ENCODE measurements at regions not wholly inside any gene's neighbourhood (a gene's known extent, or its start where the extent isn't known, plus 50 kb on each side); places are given as distances from the start of the nearest gene placed in this dataset.
"Not testable (repeated sequence)": the region's sequence is repeated elsewhere in the genome, so short reads cannot be mapped to it uniquely, and the experiment has no call there.

DNA sequence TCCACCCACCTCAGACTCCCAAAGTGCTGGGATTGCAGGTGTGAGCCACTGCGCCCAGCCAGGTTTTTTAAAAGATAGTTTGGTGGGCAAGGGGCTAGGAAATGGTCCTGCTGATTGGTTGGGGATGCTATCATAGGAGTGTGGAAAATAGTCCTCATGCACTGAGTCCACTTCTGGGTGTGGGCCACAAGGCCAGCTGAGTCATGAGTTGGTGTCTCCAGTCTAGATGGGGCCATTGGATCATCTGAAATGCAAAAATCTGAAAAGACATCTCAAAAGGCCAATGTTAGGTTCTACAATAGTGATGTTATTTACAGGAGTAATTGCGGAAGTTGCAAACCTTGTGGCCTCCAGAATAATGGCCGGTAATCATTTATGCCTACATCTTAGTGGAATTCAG lies 221.1 kb downstream of the ZNF674 start (continued):
- TF ChIP-seq ZC3H11A (IDR thresholded peaks at IDR 0.05) (no peak), MYC (IDR thresholded peaks at IDR 0.05; ENCODE audit: borderline replicate concordance, low read length) (no peak), RAD21 (conservative IDR thresholded peaks at IDR 0.05 in 1 of 2, IDR thresholded peaks at IDR 0.05 in 1 of 2) (no peak), HEYL (CRISPR knock-in tag; IDR thresholded peaks at IDR 0.05) (no peak), RARB (CRISPR knock-in tag; IDR thresholded peaks at IDR 0.05) (no peak), CHD2 (IDR thresholded peaks at IDR 0.05; ENCODE audit: low read length, partially characterized antibody) (no peak), HOXB13 (CRISPR knock-in tag; IDR thresholded peaks at IDR 0.05; ENCODE audit: low read depth) (no peak), FOSL2 (IDR thresholded peaks at IDR 0.05) (no peak), FOSL2 (CRISPR knock-in tag; IDR thresholded peaks at IDR 0.05) (no peak)

DNA sequence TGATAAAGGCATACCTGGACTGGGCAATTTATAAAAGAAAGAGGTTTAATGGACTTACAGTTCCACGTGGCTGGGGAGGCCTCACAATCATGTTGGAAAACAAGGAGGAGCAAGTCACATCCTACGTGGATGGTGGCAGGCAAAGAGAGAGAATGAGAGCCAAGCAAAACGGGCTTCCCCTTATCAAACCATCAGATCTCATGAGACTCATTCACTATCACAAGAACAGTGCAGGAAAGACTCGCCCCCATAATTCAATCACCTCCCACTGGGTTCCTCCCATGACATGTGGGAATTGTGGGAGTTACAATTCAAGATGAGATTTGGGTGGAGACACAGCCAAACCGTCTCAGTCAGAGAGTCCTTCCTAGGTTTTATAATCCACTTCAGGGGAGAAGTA lies 222.3 kb downstream of the ZNF674 start:
- CTCF ChIA-PET = interaction anchor here (3.7 kb wide), 1 partner anchor 53 kb away, joined by 18 read pairs; no protein-coding TSS in a partner anchor
- FAIRE-seq; POLR2A ChIA-PET; DNase-seq (ENCODE audit: low read depth in 1 of 2, low spot score in 1 of 2); H3K4me2 ChIP-seq; ATAC-seq; H3K9me3 ChIP-seq; H3K4me3 ChIP-seq: not testable (repeated sequence)
- 73% methylated on average over 5 of the region's 5 CpGs for WGBS (ENCODE audit: missing lambda C conversion rate)
- H3K4me1 ChIP-seq = peaks cover 74% of the 10 kb centered on the region
- H3K27ac ChIP-seq = peak overlapping the region; percentile 93 to 99

DNA sequence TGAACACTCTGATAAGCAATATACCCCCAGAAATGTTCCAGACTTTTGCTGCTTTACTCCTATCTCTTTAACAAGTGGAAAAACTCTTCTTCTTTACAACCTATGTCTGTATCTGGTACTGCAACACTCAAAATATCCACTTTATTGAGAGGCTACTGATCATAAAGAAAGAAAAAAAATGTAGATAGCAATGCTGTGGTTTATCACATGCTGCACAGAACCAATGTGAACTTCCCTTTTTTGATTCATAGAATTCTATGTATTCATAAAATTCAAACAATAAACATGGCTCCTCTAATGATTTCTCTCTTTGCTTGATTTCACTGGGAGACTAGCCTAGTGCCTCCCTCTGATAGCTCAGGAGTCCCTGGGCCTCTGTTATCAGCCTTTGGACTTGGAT lies 223.5 kb downstream of the ZNF674 start:
- ATAC-seq (no peak), FAIRE-seq (peak; percentile 54)
- peaks cover 83% of the 10 kb centered on the region for H3K4me1 ChIP-seq

More for the DNA sequence above, 223.5 kb downstream of the ZNF674 start:
- DNase-seq (ENCODE audit: low read depth in 1 of 2, low spot score in 1 of 2) = no peak
- ChIA-PET POLR2A (no interaction called here), CTCF (interaction anchor here (2.7 kb wide), 1 partner anchor 55 kb away, joined by 15 read pairs; no protein-coding TSS in a partner anchor)
- TF ChIP-seq MAZ (IDR thresholded peaks at IDR 0.05; ENCODE audit: borderline replicate concordance, low read depth, low read length) (no peak), FOSB (CRISPR knock-in tag; IDR thresholded peaks at IDR 0.05) (no peak), TFCP2L1 (CRISPR knock-in tag; IDR thresholded peaks at IDR 0.05) (no peak), BHLHE40 (IDR thresholded peaks at IDR 0.05; ENCODE audit: low read depth, low read length) (no peak), RAD21 (conservative IDR thresholded peaks at IDR 0.05 in 1 of 2, IDR thresholded peaks at IDR 0.05 in 1 of 2) (no peak), HEYL (CRISPR knock-in tag; IDR thresholded peaks at IDR 0.05) (no peak), RCOR1 (IDR thresholded peaks at IDR 0.05; ENCODE audit: low read depth, low read length) (no peak), EHMT2 (IDR thresholded peaks at IDR 0.05; ENCODE audit: low read depth) (no peak)
- TF ChIP-seq, protein P1, sequence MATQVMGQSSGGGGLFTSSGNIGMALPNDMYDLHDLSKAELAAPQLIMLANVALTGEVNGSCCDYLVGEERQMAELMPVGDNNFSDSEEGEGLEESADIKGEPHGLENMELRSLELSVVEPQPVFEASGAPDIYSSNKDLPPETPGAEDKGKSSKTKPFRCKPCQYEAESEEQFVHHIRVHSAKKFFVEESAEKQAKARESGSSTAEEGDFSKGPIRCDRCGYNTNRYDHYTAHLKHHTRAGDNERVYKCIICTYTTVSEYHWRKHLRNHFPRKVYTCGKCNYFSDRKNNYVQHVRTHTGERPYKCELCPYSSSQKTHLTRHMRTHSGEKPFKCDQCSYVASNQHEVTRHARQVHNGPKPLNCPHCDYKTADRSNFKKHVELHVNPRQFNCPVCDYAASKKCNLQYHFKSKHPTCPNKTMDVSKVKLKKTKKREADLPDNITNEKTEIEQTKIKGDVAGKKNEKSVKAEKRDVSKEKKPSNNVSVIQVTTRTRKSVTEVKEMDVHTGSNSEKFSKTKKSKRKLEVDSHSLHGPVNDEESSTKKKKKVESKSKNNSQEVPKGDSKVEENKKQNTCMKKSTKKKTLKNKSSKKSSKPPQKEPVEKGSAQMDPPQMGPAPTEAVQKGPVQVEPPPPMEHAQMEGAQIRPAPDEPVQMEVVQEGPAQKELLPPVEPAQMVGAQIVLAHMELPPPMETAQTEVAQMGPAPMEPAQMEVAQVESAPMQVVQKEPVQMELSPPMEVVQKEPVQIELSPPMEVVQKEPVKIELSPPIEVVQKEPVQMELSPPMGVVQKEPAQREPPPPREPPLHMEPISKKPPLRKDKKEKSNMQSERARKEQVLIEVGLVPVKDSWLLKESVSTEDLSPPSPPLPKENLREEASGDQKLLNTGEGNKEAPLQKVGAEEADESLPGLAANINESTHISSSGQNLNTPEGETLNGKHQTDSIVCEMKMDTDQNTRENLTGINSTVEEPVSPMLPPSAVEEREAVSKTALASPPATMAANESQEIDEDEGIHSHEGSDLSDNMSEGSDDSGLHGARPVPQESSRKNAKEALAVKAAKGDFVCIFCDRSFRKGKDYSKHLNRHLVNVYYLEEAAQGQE (IDR thresholded peaks at IDR 0.05) = no peak
- TF ChIP-seq, protein P2, sequence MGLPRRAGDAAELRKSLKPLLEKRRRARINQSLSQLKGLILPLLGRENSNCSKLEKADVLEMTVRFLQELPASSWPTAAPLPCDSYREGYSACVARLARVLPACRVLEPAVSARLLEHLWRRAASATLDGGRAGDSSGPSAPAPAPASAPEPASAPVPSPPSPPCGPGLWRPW (IDR thresholded peaks at IDR 0.05) = no peak
- TF ChIP-seq, protein P3, sequence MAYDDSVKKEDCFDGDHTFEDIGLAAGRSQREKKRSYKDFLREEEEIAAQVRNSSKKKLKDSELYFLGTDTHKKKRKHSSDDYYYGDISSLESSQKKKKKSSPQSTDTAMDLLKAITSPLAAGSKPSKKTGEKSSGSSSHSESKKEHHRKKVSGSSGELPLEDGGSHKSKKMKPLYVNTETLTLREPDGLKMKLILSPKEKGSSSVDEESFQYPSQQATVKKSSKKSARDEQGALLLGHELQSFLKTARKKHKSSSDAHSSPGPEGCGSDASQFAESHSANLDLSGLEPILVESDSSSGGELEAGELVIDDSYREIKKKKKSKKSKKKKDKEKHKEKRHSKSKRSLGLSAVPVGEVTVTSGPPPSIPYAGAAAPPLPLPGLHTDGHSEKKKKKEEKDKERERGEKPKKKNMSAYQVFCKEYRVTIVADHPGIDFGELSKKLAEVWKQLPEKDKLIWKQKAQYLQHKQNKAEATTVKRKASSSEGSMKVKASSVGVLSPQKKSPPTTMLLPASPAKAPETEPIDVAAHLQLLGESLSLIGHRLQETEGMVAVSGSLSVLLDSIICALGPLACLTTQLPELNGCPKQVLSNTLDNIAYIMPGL (CRISPR knock-in tag; IDR thresholded peaks at IDR 0.05; ENCODE audit: borderline replicate concordance) = no peak
- Histone ChIP-seq H3K4me3 (no peak overlapping the region), H3K9me3 (no peaks in the 10 kb centered on the region), H3K4me2 (peak overlapping the region; percentile 68), H3K27ac (peak overlapping the region; percentile 93 to 99)
